ENCODE measurements at regions not wholly inside any gene's neighbourhood (a gene's known extent, or its start where the extent isn't known, plus 50 kb on each side); places are given as distances from the start of the nearest gene placed in this dataset.

GRCh38 chr16:55214412-55214811 is 109.6 kb upstream of the IRX6 start:
- no peak for TF ChIP-seq CTCF (IDR thresholded peaks at IDR 0.05; ENCODE audit: unreplicated experiment)
- no peak for DNase-seq
- Mint-ChIP-seq H3K36me3 (ENCODE audit: insufficient read depth, unreplicated experiment) (no peaks in the 10 kb centered on the region), H3K27ac (ENCODE audit: unreplicated experiment) (no peak overlapping the region), H3K9me3 (ENCODE audit: low read depth, unreplicated experiment) (peaks cover 2% of the 10 kb centered on the region), H3K4me1 (ENCODE audit: low read depth, unreplicated experiment) (no peaks in the 10 kb centered on the region), H3K27me3 (ENCODE audit: unreplicated experiment) (peaks cover 31% of the 10 kb centered on the region), H3K4me3 (ENCODE audit: low read depth, unreplicated experiment) (no peak overlapping the region)
- BruUV-seq (replicated peaks), result no TSS peak
- CTCF ChIA-PET, result interaction anchor here (0.6 kb wide), 1 partner anchor 21 kb away, joined by 3 read pairs; no protein-coding TSS in a partner anchor
- intact Hi-C loops (cut with micrococcal nuclease; ENCODE audit: unreplicated experiment), result no loop called here

- Mint-ChIP-seq H3K4me1 (ENCODE audit: low read depth, unreplicated experiment) (no peaks in the 10 kb centered on the region), H3K27me3 (ENCODE audit: unreplicated experiment) (peaks cover 31% of the 10 kb centered on the region), H3K36me3 (ENCODE audit: insufficient read depth, unreplicated experiment) (no peaks in the 10 kb centered on the region), H3K9me3 (ENCODE audit: low read depth, unreplicated experiment) (peaks cover 2% of the 10 kb centered on the region), H3K27ac (ENCODE audit: unreplicated experiment) (no peak overlapping the region), H3K4me3 (ENCODE audit: low read depth, unreplicated experiment) (no peak overlapping the region)
- no peak for TF ChIP-seq CTCF (IDR thresholded peaks at IDR 0.05; ENCODE audit: unreplicated experiment)
- no peak for DNase-seq
- no TSS peak for BruUV-seq (replicated peaks)
- intact Hi-C loops (cut with micrococcal nuclease; ENCODE audit: unreplicated experiment), result no loop called here
- CTCF ChIA-PET, result interaction anchor here (0.6 kb wide), 1 partner anchor 290 kb away, joined by 3 read pairs; no protein-coding TSS in a partner anchor
Observed at GRCh38 chr16:55214974-55215494, 109.0 kb upstream of the IRX6 start.

GRCh38 chr16:55217392-55217791 is 106.6 kb upstream of the IRX6 start:
- Mint-ChIP-seq H3K27me3 (ENCODE audit: unreplicated experiment) (peaks cover 31% of the 10 kb centered on the region), H3K27ac (ENCODE audit: unreplicated experiment) (no peak overlapping the region), H3K4me1 (ENCODE audit: low read depth, unreplicated experiment) (no peaks in the 10 kb centered on the region), H3K9me3 (ENCODE audit: low read depth, unreplicated experiment) (no peaks in the 10 kb centered on the region), H3K4me3 (ENCODE audit: low read depth, unreplicated experiment) (no peak overlapping the region), H3K36me3 (ENCODE audit: insufficient read depth, unreplicated experiment) (no peaks in the 10 kb centered on the region)
- no TSS peak for BruUV-seq (replicated peaks)
- no peak for TF ChIP-seq CTCF (IDR thresholded peaks at IDR 0.05; ENCODE audit: unreplicated experiment)
- DNase-seq, result no peak
- intact Hi-C loops (cut with micrococcal nuclease; ENCODE audit: unreplicated experiment), result no loop called here
- CTCF ChIA-PET, result no interaction called here

- peaks cover 26% of the 10 kb centered on the region for H3K27me3 Mint-ChIP-seq (ENCODE audit: unreplicated experiment)
Observed at GRCh38 chr16:55221836-55222235, 102.2 kb upstream of the IRX6 start.

More at GRCh38 chr16:55221836-55222235, 102.2 kb upstream of the IRX6 start:
- CTCF ChIA-PET, result no interaction called here
- no peak for DNase-seq
- Mint-ChIP-seq H3K4me1 (ENCODE audit: low read depth, unreplicated experiment) (no peaks in the 10 kb centered on the region), H3K4me3 (ENCODE audit: low read depth, unreplicated experiment) (no peak overlapping the region), H3K36me3 (ENCODE audit: insufficient read depth, unreplicated experiment) (no peaks in the 10 kb centered on the region), H3K9me3 (ENCODE audit: low read depth, unreplicated experiment) (peaks cover 6% of the 10 kb centered on the region), H3K27ac (ENCODE audit: unreplicated experiment) (no peak overlapping the region)
- intact Hi-C loops (cut with micrococcal nuclease; ENCODE audit: unreplicated experiment), result no loop called here
- TF ChIP-seq CTCF (IDR thresholded peaks at IDR 0.05; ENCODE audit: unreplicated experiment), result no peak
- no TSS peak for BruUV-seq (replicated peaks)
